ENCODE measurements at regions not wholly inside any gene's neighbourhood (a gene's known extent, or its start where the extent isn't known, plus 50 kb on each side); places are given as distances from the start of the nearest gene placed in this dataset.

DNA sequence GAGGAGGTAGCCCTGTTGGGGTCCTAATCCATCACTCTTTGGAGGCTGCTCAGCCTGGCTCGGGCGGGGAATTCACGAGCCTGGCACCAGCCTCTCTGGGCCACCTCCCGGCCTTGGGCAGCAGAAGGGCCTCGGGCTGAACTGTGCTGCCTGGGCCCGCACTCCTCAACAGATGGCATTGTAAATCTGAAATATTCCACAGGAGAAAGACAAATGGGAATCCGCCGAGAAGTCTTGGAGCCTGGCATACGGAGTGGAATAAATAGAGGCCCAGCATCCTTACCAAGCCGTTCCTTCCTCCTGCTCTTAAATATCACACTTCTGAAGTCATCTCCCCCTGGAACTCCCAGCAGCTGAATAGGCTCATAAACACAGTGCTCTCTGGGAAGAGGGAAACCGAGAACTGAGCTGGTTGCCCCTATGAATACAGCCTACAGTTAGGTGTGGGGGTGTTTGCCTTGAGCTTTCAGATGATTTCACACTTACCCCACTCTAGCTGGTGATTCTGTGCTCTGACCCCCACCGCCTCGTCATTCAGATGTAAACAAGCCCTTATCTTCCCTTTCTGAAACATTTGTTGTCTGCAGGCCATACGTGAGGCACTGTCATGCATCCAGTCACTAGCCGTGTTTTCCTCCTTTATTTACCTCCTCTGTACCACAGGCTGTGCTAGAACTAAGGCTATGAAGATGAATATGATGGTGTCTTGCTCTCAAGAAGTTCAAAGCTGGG, 455.0 kb upstream of the CLINT1 start:
- DNase-seq (ENCODE audit: low spot score in 2 of 2), result no peak
- no peak for FAIRE-seq

DNA sequence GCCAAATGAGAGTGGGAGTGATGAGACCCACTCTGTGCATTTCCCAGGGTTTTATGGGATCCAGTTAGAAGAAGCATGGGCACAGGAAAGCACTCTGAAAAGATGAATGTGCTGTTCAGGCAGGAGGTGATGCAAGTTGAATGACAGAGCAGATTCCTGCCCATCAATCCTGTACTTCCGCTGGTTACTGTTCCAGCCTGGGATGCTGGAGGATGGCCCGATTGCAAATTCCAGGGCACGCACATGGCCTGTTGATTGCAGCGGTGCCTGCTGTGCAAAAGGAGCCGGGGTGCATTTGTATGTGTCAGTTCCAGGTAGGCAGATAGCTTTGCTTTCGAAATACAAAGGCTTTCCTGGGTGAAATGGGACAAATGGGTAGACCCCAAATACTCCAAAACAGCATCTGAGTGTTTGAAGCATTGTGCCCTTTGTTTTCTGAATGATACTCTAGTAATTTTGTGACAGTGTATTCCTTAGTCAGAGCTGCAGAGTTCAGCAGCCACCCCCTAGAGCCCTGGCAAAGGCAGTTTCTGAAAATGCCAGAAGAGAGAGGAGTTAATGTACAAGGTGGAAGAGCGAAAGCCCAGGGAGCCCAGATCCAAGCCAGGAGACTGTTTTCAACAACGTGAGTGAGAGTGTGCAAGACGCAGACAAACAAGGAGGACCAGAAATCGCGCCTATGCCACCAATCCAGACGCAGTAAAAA, 454.2 kb upstream of the CLINT1 start:
- FAIRE-seq, result no peak
- DNase-seq (ENCODE audit: low spot score in 2 of 2), result no peak

DNA sequence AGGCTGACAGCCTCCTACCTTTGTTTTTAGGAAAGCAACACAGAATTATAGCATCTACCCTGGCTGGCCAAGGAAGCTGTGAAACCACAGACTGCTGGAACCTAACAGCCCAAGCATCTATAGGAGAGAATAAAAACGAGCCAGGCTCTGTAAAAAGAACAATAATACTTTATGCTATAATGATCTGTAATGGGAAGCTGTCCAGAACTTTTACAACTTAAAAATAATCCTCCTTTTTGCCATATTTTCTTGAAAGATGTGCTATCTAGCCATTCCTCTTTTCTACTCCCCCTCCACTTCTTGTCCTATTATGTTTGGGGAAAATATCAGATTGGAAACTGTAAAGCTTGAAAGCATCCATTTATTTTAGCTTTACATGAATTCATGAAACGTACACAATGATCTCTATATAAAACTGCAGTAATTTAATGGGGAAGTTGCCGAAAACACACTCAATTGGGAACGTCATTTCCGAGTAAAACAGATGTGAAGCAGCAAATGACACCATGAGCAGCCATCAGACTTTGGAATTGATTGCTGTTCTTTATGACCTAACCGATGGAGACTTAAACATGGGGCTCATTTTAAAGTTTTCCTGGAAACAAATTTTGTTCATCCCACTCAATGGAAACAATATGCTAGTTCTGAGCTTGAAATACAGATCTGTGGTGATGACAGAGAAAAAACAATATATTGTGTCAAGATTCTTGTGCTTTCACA, 450.3 kb upstream of the CLINT1 start:
- FAIRE-seq (no peak), DNase-seq (ENCODE audit: low spot score in 2 of 2) (no peak)

DNA sequence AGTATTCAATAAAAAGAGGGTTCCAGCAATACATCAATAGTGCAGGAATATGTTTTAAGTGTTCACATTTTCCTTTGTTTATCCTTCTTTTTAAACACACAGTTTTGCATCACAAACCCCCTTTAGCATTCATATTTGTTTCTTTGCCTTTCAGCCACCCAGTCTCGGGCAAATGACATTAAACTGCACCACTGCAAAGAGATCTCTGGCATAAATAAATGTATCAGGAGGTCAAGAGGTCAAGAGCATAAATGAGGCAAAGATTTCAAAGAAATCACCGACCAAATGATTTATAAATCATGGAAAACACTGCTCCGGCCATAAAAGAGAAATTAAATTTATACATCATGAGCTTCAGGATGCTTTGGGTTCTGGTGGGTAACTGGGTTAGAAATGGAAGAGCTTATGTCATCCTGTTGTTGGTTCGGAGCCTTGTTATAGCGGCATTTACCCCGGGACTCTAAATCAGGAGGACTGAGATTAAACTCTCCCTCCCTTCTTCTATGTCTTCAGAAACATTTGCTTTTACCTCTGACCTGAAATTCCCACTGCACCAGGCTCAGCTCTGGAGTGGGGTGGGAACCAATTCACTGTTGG, 449.6 kb upstream of the CLINT1 start:
- DNase-seq (ENCODE audit: low spot score in 2 of 2) (no peak), FAIRE-seq (no peak)

DNA sequence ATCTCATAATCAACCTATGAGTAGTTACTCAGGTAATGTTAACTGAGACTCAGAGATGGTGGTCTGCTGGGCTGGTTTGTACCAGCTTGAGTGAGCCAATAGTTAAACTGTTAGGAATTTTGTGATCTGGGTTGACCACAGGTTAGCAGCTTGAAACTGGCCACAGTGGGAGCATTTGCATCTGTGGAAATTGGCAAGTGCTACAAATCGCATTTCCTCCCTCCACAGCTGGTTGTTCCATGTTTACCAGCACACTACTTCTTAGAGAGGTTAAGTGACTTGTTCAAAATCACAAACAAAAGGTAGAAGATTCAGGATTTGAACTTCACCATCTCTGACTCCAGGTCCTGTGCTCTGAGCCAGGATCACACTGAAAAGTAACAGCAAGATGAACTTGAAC, 446.9 kb upstream of the CLINT1 start:
- FAIRE-seq (no peak), DNase-seq (ENCODE audit: low spot score in 2 of 2) (no peak)

DNA sequence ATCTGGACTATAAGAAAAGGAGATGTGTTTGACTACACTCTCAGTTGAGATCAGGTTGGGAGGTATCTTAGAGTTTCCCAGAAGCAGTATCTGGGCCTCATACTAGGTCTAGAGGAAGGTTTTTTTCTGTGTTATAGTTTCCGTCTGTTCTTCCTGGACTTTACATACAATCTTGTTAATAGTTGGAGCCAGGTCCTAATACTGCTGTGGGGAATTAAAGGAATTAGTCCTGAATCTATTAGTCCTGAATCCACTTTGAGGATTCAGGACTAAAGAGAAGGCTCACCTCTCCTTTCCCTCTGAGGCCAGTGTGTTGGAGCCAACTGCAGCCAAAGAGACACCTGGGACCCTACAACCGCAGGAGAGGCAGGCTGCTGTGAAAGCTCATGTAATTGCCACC, 445.7 kb upstream of the CLINT1 start:
- DNase-seq (ENCODE audit: low spot score in 2 of 2), result no peak
- FAIRE-seq, result no peak

DNA sequence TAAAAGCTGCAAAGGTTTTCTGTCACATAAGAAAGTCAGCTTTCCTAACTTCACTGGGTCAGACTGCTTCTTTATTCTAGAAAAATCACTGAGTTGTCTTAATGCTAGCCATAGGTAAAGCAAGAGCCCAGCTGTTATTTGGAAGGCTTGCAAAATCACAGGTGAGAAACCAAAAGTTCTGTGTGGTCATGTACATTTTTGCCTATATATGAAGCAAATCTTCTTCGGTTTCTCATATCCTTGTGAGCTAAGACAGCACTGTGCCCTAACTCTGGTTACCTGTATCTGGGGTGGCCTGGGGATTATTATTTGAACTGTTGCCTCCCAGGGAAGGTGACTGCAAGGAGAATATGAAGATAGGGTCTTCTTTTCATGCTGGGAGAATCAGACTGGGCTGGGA, 444.9 kb upstream of the CLINT1 start:
- no peak for FAIRE-seq
- no peak for DNase-seq (ENCODE audit: low spot score in 2 of 2)

DNA sequence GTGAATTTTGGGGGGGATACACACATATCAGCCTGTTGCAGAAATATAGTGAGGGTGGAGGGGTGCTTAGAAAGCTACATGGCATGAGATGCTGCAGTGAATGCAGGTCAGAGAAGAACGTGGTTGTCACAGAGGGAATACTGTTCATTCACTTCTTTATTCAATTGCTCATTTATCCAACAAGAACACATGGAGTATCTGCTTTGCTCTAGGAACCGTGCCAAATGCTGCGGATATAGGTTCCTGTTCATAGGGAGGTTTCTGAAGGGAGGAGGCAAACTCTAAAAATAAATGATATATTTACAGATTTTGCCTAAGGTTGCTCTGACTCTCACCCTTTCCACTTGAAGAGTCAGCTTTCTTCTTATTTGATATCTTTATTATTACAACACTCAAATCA, 444.3 kb upstream of the CLINT1 start:
- no peak for FAIRE-seq
- no peak for DNase-seq (ENCODE audit: low spot score in 2 of 2)

DNA sequence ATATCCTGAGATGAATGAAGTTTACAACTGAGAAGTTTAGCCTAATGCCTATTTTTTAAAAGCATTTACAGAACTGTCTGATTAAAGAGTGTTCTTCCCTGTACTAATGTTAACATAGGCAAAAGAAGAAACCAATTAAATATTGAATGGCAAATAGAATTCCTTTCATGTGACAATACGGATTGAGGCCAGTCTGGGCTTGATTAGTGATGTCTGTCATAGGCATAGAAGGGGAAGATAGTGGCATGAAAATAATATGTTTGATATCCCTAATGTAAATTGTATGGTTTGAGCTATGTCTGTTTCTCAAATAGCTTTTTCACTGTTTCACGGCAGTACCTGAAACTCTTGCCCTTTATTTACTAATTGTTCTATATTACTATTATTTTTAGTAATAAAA, 443.1 kb upstream of the CLINT1 start:
- no peak for DNase-seq (ENCODE audit: low spot score in 2 of 2)
- no peak for FAIRE-seq

DNA sequence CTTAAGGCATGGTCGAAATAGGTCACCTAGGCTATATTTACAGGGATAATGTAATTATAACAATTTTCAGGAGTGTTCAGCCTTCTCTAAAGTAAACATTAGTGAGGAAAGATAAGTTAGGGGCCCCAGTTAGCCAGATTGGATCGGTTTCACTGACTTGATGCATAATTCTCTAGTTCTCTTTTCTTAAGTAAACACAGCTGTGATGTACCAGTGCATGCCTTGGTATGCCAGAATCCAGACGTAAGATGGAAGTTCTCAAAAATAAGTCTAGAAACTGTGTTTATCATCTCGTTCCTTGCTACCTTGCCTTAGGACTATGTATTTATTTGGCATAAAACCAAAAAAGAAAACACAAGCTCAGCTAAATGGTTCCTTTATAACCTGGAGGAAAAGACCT, 442.2 kb upstream of the CLINT1 start:
- DNase-seq (ENCODE audit: low spot score in 2 of 2) (no peak), FAIRE-seq (no peak)

DNA sequence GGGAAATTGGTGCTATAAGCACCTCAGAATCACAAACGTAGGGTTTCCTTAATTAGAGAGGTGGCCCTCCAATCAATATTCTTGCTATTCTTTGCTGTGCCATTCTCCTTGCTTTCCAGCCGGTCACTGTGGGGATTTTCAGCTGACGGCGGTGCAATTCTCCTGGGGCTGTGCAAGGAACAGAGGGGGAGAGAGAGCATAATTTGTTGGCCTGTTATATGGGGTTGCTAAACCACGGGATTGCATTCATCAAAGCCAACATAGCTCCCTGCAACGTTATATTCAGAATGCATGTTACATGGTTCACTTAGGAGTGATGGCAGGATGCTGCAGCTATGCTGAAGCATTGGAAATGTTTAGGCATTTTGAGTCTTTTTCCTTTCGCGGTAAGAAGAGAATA, 441.3 kb upstream of the CLINT1 start:
- no peak for FAIRE-seq
- no peak for DNase-seq (ENCODE audit: low spot score in 2 of 2)

DNA sequence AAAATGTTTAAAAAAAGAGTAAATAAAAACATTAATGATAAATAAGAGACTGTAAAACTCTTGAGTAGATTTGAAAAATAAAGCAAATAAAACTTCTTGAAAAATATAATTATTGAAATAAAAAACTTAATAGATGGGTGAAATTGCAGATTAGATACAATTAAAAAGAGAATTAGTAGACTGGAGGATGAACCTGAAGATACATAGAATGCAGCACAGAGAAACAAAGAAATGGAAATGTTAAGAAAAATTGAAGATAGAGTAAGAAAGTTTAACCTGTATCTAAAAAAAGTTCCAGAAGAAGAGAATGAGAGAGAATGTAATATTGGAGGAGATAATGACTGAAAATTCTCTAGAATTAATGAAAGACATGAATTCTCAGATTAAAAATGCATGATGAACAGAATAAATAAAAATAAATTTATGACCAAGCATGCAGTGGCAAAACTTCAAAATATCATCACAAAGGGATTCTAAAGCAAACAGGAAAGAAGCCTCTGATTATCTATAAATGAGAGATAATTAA, 438.1 kb upstream of the CLINT1 start:
- DNase-seq (ENCODE audit: low spot score in 2 of 2) (no peak), FAIRE-seq (no peak)

DNA sequence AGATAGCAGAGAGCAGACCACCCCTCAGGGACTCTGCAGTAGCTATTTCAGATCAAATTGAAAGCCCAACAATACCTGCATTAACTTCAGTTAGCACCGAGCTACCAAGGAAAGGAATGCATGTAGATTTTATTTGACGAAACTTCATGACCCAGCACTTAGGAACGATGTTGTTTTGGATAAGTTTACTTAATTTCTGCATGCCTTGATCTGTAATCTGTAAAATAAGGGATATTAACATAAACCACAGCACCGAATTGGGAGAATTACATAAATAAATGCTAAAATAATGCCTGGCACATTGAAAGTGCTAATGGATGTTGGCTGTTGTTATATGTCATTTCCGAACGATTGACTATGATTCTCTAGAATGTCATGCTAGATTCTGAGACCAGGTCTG, 435.8 kb upstream of the CLINT1 start:
- FAIRE-seq, result no peak
- no peak for DNase-seq (ENCODE audit: low spot score in 2 of 2)

DNA sequence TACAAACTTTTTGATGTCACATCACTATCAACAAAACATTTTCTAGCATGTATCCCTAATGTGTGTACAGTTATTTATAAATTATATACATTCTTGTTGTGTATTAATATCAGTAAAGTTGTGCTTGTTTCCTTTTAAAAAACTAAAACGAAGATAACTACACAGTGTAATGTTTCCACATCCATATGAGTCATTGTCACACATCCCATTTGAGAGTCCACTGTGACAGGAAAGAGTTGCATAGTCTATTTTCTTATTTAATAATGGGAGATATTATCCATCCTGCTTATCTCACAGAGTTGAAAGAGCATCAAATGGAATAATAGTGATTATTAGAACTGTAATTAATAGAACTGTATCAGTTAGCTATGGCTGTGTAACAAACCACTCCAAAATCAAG, 434.0 kb upstream of the CLINT1 start:
- no peak for DNase-seq (ENCODE audit: low spot score in 2 of 2)
- FAIRE-seq, result no peak

DNA sequence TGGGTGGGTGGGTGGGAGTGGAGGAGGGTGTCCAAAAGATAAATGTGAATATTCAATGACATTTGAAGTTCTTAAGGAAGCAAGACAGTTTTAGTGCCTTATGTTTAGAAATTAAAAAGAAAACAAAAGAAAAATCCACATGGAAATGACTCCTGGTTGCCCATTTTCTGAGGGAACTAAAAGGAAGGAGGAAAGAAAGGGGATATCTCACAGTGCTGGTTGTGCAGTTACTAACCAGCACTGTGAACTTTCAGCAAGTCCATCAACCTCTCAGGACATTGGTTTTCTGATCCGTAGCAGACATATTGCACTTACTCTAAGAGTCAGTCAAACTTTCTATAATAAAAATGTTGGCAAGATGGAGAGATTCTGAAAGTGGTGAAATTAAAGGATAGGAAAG, 431.0 kb upstream of the CLINT1 start:
- no peak for DNase-seq (ENCODE audit: low spot score in 2 of 2)

DNA sequence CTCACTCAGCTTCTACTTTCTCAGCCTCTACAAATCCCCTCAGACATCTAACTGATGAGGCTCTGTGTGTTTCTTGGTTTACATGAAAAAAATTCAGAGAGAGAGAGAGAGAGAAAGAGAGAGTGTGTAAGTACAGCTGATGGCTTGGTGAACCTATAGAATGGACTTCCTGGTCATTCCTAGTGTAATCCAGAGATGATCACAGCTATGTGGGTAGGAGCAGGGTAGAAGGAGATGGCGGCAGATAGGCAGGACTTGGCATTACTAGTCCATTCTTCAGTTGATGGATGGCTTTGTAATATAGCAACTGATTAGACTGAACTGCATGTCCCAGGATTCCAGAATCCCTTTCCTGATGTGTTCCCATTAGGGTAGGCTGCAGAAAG, 429.3 kb upstream of the CLINT1 start:
- FAIRE-seq, result no peak
- no peak for DNase-seq (ENCODE audit: low spot score in 2 of 2)

More for the DNA sequence above, 431.0 kb upstream of the CLINT1 start:
- no peak for FAIRE-seq

DNA sequence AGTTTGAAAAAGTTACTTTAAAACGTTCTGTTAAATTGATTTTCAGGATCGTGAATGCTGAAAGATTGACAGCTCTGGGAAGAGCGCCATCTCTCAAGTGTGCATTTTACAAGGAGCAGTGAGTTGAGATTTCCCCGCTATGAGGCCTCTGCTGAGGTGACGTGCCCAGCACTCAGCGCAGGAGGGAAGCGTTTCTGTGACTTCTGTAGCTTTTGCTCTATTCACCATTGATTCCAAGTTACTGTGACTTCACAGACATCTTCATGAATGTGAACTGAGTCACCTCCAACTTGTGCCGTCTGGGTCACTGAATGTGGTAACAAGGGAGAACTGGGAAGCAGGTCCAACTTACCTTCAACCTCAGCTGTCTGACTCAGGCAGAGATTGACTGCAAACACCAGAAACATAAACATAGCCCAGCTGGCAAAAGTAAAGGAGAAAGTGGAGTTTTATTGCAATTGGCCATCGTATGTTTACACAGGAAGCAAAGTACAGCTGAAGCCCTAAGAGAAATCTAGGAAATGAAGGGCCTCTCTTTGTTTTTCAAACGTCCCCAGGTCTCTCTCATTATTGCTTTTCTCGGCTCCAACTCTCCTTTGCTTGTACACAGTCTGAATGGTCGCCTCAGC, 428.8 kb upstream of the CLINT1 start:
- no peak for FAIRE-seq
- no peak for DNase-seq (ENCODE audit: low spot score in 2 of 2)

DNA sequence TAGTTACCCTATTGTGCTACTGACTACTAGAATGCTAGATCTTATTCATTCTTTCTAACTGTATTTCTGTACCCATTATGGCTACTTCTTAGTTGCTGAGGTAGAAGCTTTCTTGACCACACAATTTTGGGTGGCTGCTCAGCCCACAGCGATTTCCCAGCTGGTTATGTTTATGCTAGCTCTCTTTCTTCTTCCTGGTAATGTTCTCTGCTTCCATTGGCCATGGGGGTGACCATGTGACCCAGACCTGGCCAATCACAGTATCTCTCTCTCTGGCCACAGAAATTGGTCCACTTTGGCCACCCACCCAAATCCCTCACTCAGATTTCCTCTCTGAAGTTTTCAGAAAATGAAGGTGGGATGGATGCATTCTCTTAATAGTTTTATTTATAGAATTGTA, 427.9 kb upstream of the CLINT1 start:
- no peak for FAIRE-seq
- DNase-seq (ENCODE audit: low spot score in 2 of 2), result no peak

DNA sequence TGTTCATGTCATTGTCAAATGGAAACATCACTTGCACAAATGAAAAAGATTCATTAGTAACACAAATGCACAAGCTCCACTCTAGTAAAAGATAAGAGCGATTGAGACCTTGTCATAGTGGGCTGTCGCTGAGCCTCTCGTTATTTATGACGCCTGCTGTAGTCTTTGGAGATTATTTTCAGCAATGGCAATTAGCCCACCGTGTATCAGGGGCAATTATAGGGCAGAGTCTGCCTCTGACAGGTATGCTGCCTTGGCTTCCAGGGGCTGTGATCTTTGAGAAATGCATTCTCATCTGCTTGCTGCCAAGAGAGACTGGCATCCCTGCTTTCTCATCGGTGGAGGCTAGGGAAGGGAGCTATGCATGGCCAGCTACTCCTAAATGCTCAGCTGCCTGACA, 426.8 kb upstream of the CLINT1 start:
- DNase-seq (ENCODE audit: low spot score in 2 of 2) (no peak), FAIRE-seq (no peak)

DNA sequence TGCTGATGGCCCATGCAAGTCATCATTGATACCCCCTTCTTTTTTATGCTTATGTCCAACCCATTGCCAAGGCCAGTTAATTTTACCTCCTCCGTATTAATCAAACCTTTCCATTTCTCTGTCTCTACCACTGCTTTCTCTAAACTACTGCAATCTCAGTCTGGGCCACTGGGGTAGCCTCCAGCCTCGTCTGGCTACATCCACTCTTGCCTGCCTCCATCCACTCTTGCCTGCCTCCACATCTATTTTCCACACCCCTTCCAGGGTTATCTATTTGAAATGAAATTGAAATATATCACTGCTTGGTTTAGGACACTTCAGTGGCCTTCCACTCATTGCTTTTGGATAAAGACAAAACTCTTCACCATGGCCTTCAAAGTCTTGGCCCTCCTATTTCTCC, 425.3 kb upstream of the CLINT1 start:
- FAIRE-seq, result no peak
- no peak for DNase-seq (ENCODE audit: low spot score in 2 of 2)

DNA sequence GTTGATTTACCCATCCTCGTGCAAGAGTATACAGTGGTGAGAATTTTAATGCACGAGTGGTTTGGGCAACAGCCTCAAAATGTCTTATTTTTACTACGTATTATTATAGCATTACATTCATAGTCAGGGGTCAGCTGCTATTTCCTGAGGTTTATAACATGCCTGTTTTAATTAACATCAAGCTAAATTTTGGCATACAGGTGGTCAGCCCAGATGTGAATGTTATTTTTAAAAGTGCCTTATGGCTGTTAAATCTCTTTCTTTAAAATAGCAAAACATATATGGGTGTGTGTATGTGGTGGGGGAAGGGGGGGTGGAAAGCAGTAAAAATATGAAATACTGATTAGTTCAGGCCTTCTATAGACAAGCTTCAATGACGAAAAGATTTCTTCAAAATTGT, 424.5 kb upstream of the CLINT1 start:
- DNase-seq (ENCODE audit: low spot score in 2 of 2) (no peak), FAIRE-seq (no peak)

All from frontal cortex (tissue), 3 donors.